Hepatocyte (in vitro differentiated cells): ENCODE measurements at regions not wholly inside any gene's neighbourhood (a gene's known extent, or its start where the extent isn't known, plus 50 kb on each side); places are given as distances from the start of the nearest gene placed in this dataset.

ENCODE experiments used
- CTCF ChIP-seq: fragments of 200-600 bp; sonication (generic); IDR thresholded peaks from 2 replicates; pipeline ENCODE4 v1.5.1; 2016; ENCODE audit warnings: antibody characterized with exemption, mild to moderate bottlenecking; ENCODE audit not compliant: poor library complexity
- EZH2 ChIP-seq: fragments of 200-600 bp; sonication (generic); IDR thresholded peaks from 2 replicates; pipeline ENCODE4 v1.6.1; 2016; ENCODE audit warnings: antibody characterized with exemption, mild to moderate bottlenecking, borderline replicate concordance
- EZH2phosphoT487 ChIP-seq: fragments of 200-600 bp; sonication (generic); IDR thresholded peaks from one replicate; pipeline ENCODE4 v1.6.1; 2018; ENCODE audit warnings: antibody characterized with exemption, mild to moderate bottlenecking, low read depth, moderate library complexity; ENCODE audit not compliant: unreplicated experiment, severe bottlenecking

- TF ChIP-seq CTCF, result no peak
- no peak for TF ChIP-seq EZH2
- no peak for TF ChIP-seq EZH2phosphoT487
Observed at GRCh38 chrX:4909348-4909747, 1195.9 kb upstream of the PRKX start.
